HCT116 (cell line): ENCODE measurements at regions not wholly inside any gene's neighbourhood (a gene's known extent, or its start where the extent isn't known, plus 50 kb on each side); places are given as distances from the start of the nearest gene placed in this dataset.

Experiments used
- ATAC-seq: fragments of 200-7000 bp; cut with Tn5 transposase; 2 replicates; pipeline ENCODE4 v1.9.1; 2020; ENCODE audit warnings: mild to moderate bottlenecking, moderate library complexity
- BruUV-seq: library from RNA; stranded (reverse); fragments of 400-500 nt; replicated peaks from 2 replicates; lab custom pipeline; 2021; lab: Mats Ljungman, UMichigan
- CTCF ChIA-PET: fragments of 300-600 bp; sonication (Branson Sonifier 250); formaldehyde crosslinking; loops from one replicate; lab custom pipeline; 2021; ENCODE audit warnings: antibody characterized with exemption; lab: Charles Lee
- POLR2A ChIA-PET: fragments of 300-600, 350-600 bp; sonication (Branson Sonifier 250); formaldehyde crosslinking; loops from one replicate; lab custom pipeline; 2021; ENCODE audit warnings: antibody characterized with exemption; lab: Charles Lee
- RAD21 ChIA-PET, 2 experiments: fragments of 300-600 bp; sonication (Branson Sonifier 250); formaldehyde crosslinking; loops; one replicate each; lab custom pipeline; 2023; ENCODE audit warnings: low total read pairs in 2 of 2; ENCODE audit not compliant: uncharacterized antibody in 2 of 2, unreplicated experiment in 2 of 2, low non-redundant PET in 1 of 2; lab: Charles Lee
- DNase-seq: peaks from one replicate; pipeline ENCODE4 v3.0.0-alpha.2; 2010; ENCODE audit warnings: low read depth, low spot score
- H2AFZ ChIP-seq: fragments of 200-600 bp; shearing (Covaris generic), sonication (generic); 2 replicates; pipeline ENCODE4 v1.6.1; 2017; ENCODE audit warnings: low read depth, mixed run types, mixed read lengths, antibody characterized with exemption, low read length; ENCODE audit not compliant: poor library complexity, severe bottlenecking
- H3K27ac ChIP-seq: 2 replicates; pipeline ENCODE4 v1.5.1; 2012; ENCODE audit warnings: low read depth, low read length
- H3K27me3 ChIP-seq: fragments of 200-600 bp; sonication (generic); 2 replicates; pipeline ENCODE4 v1.6.1; 2016; ENCODE audit warnings: mixed run types, low read length, mixed read lengths; ENCODE audit not compliant: insufficient read depth
- H3K36me3 ChIP-seq, 2 experiments: fragments of 200-500 bp in 1 of 2; fragments of 200-600 bp in 1 of 2; sonication (Bioruptor generic) in 1 of 2; sonication (generic) in 1 of 2; 2 replicates each; pipeline versions ENCODE4 v1.5.1 to v1.6.1; 2014 to 2016; ENCODE audit warnings: low read length in 2 of 2, inconsistent platforms in 1 of 2, mixed read lengths in 1 of 2, mixed run types in 1 of 2; ENCODE audit not compliant: insufficient read depth in 2 of 2, control insufficient read depth in 1 of 2
- H3K4me1 ChIP-seq, 2 experiments: fragments of 200-600 bp in 1 of 2; sonication (generic) in 1 of 2; 2 replicates each; pipeline versions ENCODE4 v1.5.1 to v1.6.1; 2012 to 2017; ENCODE audit warnings: low read length in 2 of 2, inconsistent platforms in 1 of 2, mild to moderate bottlenecking in 1 of 2, mixed read lengths in 1 of 2, mixed run types in 1 of 2, moderate library complexity in 1 of 2; ENCODE audit not compliant: insufficient read depth in 2 of 2, control insufficient read depth in 1 of 2
- H3K4me2 ChIP-seq: fragments of 200-600 bp; sonication (generic); 2 replicates; pipeline ENCODE4 v1.6.1; 2017; ENCODE audit warnings: mixed run types, low read length, mixed read lengths
- H3K4me3 ChIP-seq, 2 experiments: fragments of 200-600 bp in 1 of 2; sonication (generic) in 1 of 2; replicated peaks in 1 of 2; 2 replicates each; pipeline ENCODE4 v1.5.1; 2011 to 2016; ENCODE audit warnings: low read length in 2 of 2, control low read depth in 1 of 2, low read depth in 1 of 2, mild to moderate bottlenecking in 1 of 2, mixed read lengths in 1 of 2, mixed run types in 1 of 2
- H3K79me2 ChIP-seq: fragments of 200-600 bp; sonication (generic); 2 replicates; pipeline ENCODE4 v1.6.1; 2017; ENCODE audit warnings: mild to moderate bottlenecking, mixed run types, low read length, moderate library complexity, mixed read lengths; ENCODE audit not compliant: insufficient read depth
- H3K9ac ChIP-seq: fragments of 200-600 bp; sonication (generic); 2 replicates; pipeline ENCODE4 v1.6.1; 2016; ENCODE audit warnings: low read length, mixed read lengths
- H3K9me2 ChIP-seq: fragments of 200-600 bp; sonication (generic), shearing (Covaris generic); 2 replicates; pipeline ENCODE4 v1.6.1; 2017; ENCODE audit warnings: mixed run types, mild to moderate bottlenecking, moderate library complexity; ENCODE audit not compliant: insufficient read depth
- H3K9me3 ChIP-seq, 2 experiments: fragments of 200-500 bp in 1 of 2; fragments of 200-600 bp in 1 of 2; sonication (Bioruptor generic) in 1 of 2; sonication (generic) in 1 of 2; 2 replicates each; pipeline ENCODE4 v1.6.1; 2014 to 2017; ENCODE audit warnings: low read length in 2 of 2, mixed read lengths in 2 of 2, inconsistent platforms in 1 of 2, low read depth in 1 of 2, mild to moderate bottlenecking in 1 of 2, mixed run types in 1 of 2, moderate library complexity in 1 of 2; ENCODE audit not compliant: control insufficient read depth in 1 of 2, insufficient read depth in 1 of 2
- H4K20me1 ChIP-seq: fragments of 200-600 bp; sonication (generic), shearing (Covaris generic); 2 replicates; pipeline ENCODE4 v1.6.1; 2017; ENCODE audit warnings: mixed run types, mild to moderate bottlenecking, moderate library complexity; ENCODE audit not compliant: insufficient read depth
- ATF3 ChIP-seq: IDR thresholded peaks from 2 replicates; pipeline ENCODE4 v1.6.1; 2012
- CEBPB ChIP-seq: IDR thresholded peaks from 2 replicates; pipeline ENCODE4 v1.6.1; 2012; ENCODE audit warnings: low read depth
- EGR1 ChIP-seq: IDR thresholded peaks from 2 replicates; pipeline ENCODE4 v1.6.1; 2012; ENCODE audit warnings: low read depth
- EZH2 ChIP-seq: fragments of 200-600 bp; sonication (generic); IDR thresholded peaks from 2 replicates; pipeline ENCODE4 v1.6.1; 2017; ENCODE audit warnings: antibody characterized with exemption, mixed run types
- EZH2phosphoT487 ChIP-seq: fragments of 200-600 bp; IDR thresholded peaks from 2 replicates; pipeline ENCODE4 v1.6.1; 2018; ENCODE audit warnings: antibody characterized with exemption, borderline replicate concordance
- FOSL1 ChIP-seq: IDR thresholded peaks from 2 replicates; pipeline ENCODE4 v1.6.1; 2012; ENCODE audit warnings: low read depth
- JUND ChIP-seq: IDR thresholded peaks from 2 replicates; pipeline ENCODE4 v1.6.1; 2012
- MAX ChIP-seq: IDR thresholded peaks from 2 replicates; pipeline ENCODE4 v1.6.1; 2012
- POLR2A ChIP-seq: IDR thresholded peaks from 2 replicates; pipeline ENCODE4 v1.7.0; 2011; ENCODE audit warnings: borderline replicate concordance; ENCODE audit not compliant: insufficient read depth, insufficient read length; ENCODE audit errors: extremely low read depth
- POLR2AphosphoS5 ChIP-seq: IDR thresholded peaks from 2 replicates; pipeline ENCODE4 v1.6.1; 2011; ENCODE audit warnings: mild to moderate bottlenecking, low read depth, low read length, moderate library complexity
- SP1 ChIP-seq: IDR thresholded peaks from 2 replicates; pipeline ENCODE4 v1.6.1; 2012; ENCODE audit warnings: low read depth
- TCF7L2 ChIP-seq: IDR thresholded peaks from 2 replicates; pipeline ENCODE4 v1.7.0; 2011; ENCODE audit warnings: borderline replicate concordance, inconsistent platforms; ENCODE audit not compliant: insufficient read depth, insufficient read length; ENCODE audit errors: extremely low read depth
- YY1 ChIP-seq: IDR thresholded peaks from 2 replicates; pipeline ENCODE4 v1.6.1; 2011; ENCODE audit warnings: low read length, low read depth, moderate library complexity, mild to moderate bottlenecking; ENCODE audit not compliant: insufficient replicate concordance; ENCODE audit errors: extremely low read depth
- ZBTB33 ChIP-seq: IDR thresholded peaks from 2 replicates; pipeline ENCODE4 v1.6.1; 2011; ENCODE audit warnings: mild to moderate bottlenecking, low read length, moderate library complexity; ENCODE audit not compliant: insufficient replicate concordance; ENCODE audit errors: extremely low read depth
- ZFX ChIP-seq: fragments of 450-650 bp; IDR thresholded peaks from 2 replicates; pipeline ENCODE4 v1.6.1; 2017
- intact Hi-C: fragments of 100-400 bp; cut with micrococcal nuclease; formaldehyde crosslinking; loops from 2 replicates; pipeline ENCODE4 v1.10.0; 2022

GRCh38 chr11:91366816-91367215 lies 857.8 kb upstream of the FAT3 start:
- no TSS peak for BruUV-seq
- Histone ChIP-seq H3K4me3 (no peak overlapping the region), H2AFZ (no peak overlapping the region), H4K20me1 (no peaks in the 10 kb centered on the region), H3K9me2 (no peaks in the 10 kb centered on the region), H3K79me2 (no peaks in the 10 kb centered on the region), H3K4me1 (no peaks in the 10 kb centered on the region), H3K27ac (no peak overlapping the region), H3K4me2 (no peak overlapping the region), H3K27me3 (no peaks in the 10 kb centered on the region), H3K9me3 (peaks cover 9 to 14% of the 10 kb centered on the region in 2 experiments; a peak in 2 of 4 replicates), H3K36me3 (no peaks in the 10 kb centered on the region), H3K9ac (no peak overlapping the region)
- intact Hi-C loops, result no loop called here
- no peak for TF ChIP-seq MAX
- TF ChIP-seq EGR1, result no peak
- TF ChIP-seq SP1, result no peak
- no peak for TF ChIP-seq ZFX
- no peak for TF ChIP-seq TCF7L2
- no peak for TF ChIP-seq POLR2AphosphoS5
- no peak for TF ChIP-seq JUND
- no peak for TF ChIP-seq ATF3
- DNase-seq (no peak), ATAC-seq (no peak)
- RAD21 ChIA-PET, result no interaction called here
- CTCF ChIA-PET, result no interaction called here
- POLR2A ChIA-PET, result no interaction called here

GRCh38 chr11:91365986-91366585 lies 858.5 kb upstream of the FAT3 start:
- Histone ChIP-seq H3K36me3 (no peaks in the 10 kb centered on the region), H3K79me2 (no peaks in the 10 kb centered on the region), H3K27me3 (no peaks in the 10 kb centered on the region), H3K4me2 (no peak overlapping the region), H3K27ac (no peak overlapping the region), H4K20me1 (no peaks in the 10 kb centered on the region), H2AFZ (no peak overlapping the region), H3K9me3 (peaks cover 9 to 14% of the 10 kb centered on the region in 2 experiments; a peak in 2 of 4 replicates), H3K4me3 (no peak overlapping the region), H3K9me2 (no peaks in the 10 kb centered on the region), H3K4me1 (no peaks in the 10 kb centered on the region), H3K9ac (no peak overlapping the region)
- no peak for DNase-seq
- intact Hi-C loops, result no loop called here
- ChIA-PET POLR2A (no interaction called here), RAD21 (no interaction called here), CTCF (no interaction called here)
- no TSS peak for BruUV-seq
- no peak for ATAC-seq
- TF ChIP-seq CEBPB (no peak), EZH2phosphoT487 (no peak), YY1 (no peak), EZH2 (no peak), POLR2AphosphoS5 (no peak), FOSL1 (no peak), JUND (no peak), POLR2A (no peak), SP1 (no peak), ZFX (no peak), ZBTB33 (no peak), MAX (no peak)
